Adrenal gland (tissue), 9 donors: ENCODE measurements at regions not wholly inside any gene's neighbourhood (a gene's known extent, or its start where the extent isn't known, plus 50 kb on each side); places are given as distances from the start of the nearest gene placed in this dataset.

Experiments
- DNase-seq, 7 donors: peaks; one replicate each; pipeline ENCODE4 v3.0.0-alpha.2; 2019 to 2020
- H3K27ac ChIP-seq, 5 donors: fragments of 200-600 bp; sonication (generic) in 4 of 5; 1 replicate in 3 of 5; 2 replicates in 2 of 5; pipeline versions ENCODE4 v1.5.1 to v1.8.0; 2016 to 2020; ENCODE audit warnings: mild to moderate bottlenecking in 1 of 5
- H3K27me3 ChIP-seq: fragments of 200-600 bp; 2 replicates; pipeline ENCODE4 v1.8.0; 2021
- H3K36me3 ChIP-seq, 2 donors: fragments of 200-600 bp; replicated peaks in 1 of 2; 1 replicate in 1 of 2; 2 replicates in 1 of 2; pipeline versions ENCODE4 v1.5.1 to v1.8.0; 2018 to 2022
- H3K4me1 ChIP-seq, 2 donors: fragments of 200-600 bp; replicated peaks in 1 of 2; 1 replicate in 1 of 2; 2 replicates in 1 of 2; pipeline versions ENCODE4 v1.5.1 to v1.8.0; 2018 to 2021
- H3K4me3 ChIP-seq, 4 donors: fragments of 200-600 bp; sonication (generic) in 3 of 4; one replicate each; pipeline ENCODE4 v1.5.1; 2016 to 2018
- H3K9me3 ChIP-seq, 3 donors: fragments of 200-600 bp; sonication (generic) in 1 of 3; replicated peaks in 1 of 3; 1 replicate in 2 of 3; 2 replicates in 1 of 3; pipeline versions ENCODE4 v1.5.1 to v1.8.0; 2016 to 2021
- POLR2A ChIP-seq, 2 donors: fragments of 450-650 bp; IDR thresholded peaks; one replicate each; pipeline ENCODE4 v1.6.1; 2017; ENCODE audit warnings: antibody characterized with exemption in 2 of 2, mild to moderate bottlenecking in 2 of 2, moderate library complexity in 1 of 2
- WGBS, 4 donors: extraction: QIAGEN DNeasy Blood & Tissue Kit in 2 of 4; methylation state at CpG; one replicate each; pipeline versions ENCODE4 v1.1.5 to v1.1.7; 2013 to 2017; 5-methylcytosine and 5-hydroxymethylcytosine counted together
- intact Hi-C, 2 donors: fragments of 100-400 bp; cut with DNase I; formaldehyde crosslinking; loops; one replicate each; pipeline versions ENCODE4 v1.14.1 to v1.15.0; 2022 to 2023
- TF ChIP-seq, protein P1 (sequence below), 6 experiments: fragments of 450-650 bp in 4 of 6; fragments of 200-600 bp in 2 of 6; sonication (generic) in 1 of 6; IDR thresholded peaks; 1 replicate in 5 of 6; 2 replicates in 1 of 6; pipeline versions ENCODE4 v1.5.1 to v1.8.0; 2016 to 2021; ENCODE audit warnings: antibody characterized with exemption in 6 of 6, mild to moderate bottlenecking in 2 of 6, moderate library complexity in 1 of 6
- donor health status: healthy with polysubstance abuse.
- donor health status: Bipolar disorder and iron deficiency.
- donor health status: DM: yes; HTN: yes; CAD: no.
- donor health status: DM: no; HTN: no; CAD: no.
- donor health status: DM: no; HTN: no; CAD: no.

DNA sequence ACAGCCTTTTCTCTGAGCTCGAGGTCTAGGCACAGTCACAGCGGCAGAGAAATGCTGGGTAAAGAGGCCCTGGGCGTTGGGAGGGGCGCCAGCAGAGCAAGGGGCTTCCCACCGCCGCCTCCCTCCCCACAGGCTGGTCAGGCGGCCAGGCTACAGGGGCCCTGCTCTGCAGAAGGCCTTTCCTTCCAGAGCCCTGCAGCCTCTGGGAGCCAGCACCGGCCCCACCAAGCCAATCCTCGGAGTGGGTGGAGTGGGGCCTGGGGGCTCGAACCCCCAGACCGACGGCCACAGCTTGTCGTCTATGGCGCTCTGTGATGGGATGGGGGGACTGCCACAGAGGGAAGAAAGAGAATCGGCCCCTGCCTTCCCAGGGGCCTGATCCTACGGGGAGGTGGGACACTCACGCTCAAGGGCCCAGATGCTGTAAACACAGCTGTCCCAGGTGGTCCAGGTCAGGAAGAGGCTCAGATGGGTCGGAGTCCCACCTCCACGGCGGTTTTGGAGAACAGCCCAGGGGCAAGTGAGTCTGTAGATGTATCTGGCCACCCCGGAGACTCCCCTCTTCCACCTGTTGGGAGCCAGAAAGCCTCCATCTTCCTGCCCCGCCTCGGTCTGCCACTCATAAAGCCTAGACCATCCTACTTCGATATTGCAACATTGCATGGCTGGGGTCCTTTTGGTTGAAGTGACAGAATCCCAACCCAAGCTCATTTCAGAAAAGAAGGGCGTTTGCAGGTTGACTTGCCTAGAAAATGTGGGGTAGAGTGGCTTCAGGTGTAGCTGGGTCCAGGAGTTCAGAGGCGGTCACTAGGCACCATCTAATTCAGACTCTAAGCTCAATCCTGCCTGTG lies 95.6 kb downstream of the SIK1 start:
- H3K27ac ChIP-seq = peak overlapping the region in 1 of 5 donors; percentile 75
- no peaks in the 10 kb centered on the region for H3K36me3 ChIP-seq
- no peaks in the 10 kb centered on the region for H3K27me3 ChIP-seq
- H3K4me1 ChIP-seq = peaks cover 0 to 12% of the 10 kb centered on the region in 2 donors
- TF ChIP-seq POLR2A (IDR thresholded peaks at IDR 0.05) = no peak
- TF ChIP-seq, protein P1, sequence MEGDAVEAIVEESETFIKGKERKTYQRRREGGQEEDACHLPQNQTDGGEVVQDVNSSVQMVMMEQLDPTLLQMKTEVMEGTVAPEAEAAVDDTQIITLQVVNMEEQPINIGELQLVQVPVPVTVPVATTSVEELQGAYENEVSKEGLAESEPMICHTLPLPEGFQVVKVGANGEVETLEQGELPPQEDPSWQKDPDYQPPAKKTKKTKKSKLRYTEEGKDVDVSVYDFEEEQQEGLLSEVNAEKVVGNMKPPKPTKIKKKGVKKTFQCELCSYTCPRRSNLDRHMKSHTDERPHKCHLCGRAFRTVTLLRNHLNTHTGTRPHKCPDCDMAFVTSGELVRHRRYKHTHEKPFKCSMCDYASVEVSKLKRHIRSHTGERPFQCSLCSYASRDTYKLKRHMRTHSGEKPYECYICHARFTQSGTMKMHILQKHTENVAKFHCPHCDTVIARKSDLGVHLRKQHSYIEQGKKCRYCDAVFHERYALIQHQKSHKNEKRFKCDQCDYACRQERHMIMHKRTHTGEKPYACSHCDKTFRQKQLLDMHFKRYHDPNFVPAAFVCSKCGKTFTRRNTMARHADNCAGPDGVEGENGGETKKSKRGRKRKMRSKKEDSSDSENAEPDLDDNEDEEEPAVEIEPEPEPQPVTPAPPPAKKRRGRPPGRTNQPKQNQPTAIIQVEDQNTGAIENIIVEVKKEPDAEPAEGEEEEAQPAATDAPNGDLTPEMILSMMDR (IDR thresholded peaks at IDR 0.05) = no peak
- 86 to 92% (median 87%) methylated on average over 9 to 26 of the region's 26 CpGs for WGBS, 4 donors
- DNase-seq = no peak
- intact Hi-C loops = no loop called here
- H3K4me3 ChIP-seq = no peak overlapping the region
- H3K9me3 ChIP-seq = no peaks in the 10 kb centered on the region

DNA sequence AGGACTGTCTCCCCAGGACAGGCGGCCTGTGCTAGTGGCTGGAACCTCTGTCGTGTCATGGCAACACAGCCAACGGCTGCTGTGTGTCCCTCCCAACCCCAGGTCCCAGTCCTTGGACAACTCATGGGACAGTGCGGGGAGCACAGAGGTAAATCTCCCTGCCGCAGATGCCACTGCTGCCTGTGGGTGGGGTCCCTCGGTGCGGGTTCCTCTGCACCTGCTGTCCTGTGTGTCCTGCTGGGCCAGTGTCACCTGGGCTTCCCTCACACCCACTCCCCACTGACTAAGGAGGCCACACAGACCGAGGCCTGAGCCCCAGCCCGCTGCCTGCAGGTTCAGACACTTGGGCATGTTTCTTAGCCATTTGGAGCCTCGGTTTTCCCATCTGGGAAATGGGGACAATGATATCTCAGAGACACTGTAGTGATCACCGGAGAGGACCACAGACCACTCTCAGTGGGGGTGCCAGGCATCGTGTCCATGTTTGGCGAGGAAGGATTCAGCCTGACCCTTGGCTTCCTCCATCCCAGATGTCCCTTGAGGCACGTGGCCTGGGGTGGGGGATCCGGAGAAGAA lies 96.5 kb downstream of the SIK1 start:
- no peak for DNase-seq
- intact Hi-C loops = no loop called here
- WGBS, 4 donors = 81 to 89% (median 87%) methylated on average over 10 to 15 of the region's 15 CpGs
- H3K4me3 ChIP-seq = no peak overlapping the region
- H3K27me3 ChIP-seq = no peaks in the 10 kb centered on the region
- H3K4me1 ChIP-seq = peaks cover 0 to 12% of the 10 kb centered on the region in 2 donors
- H3K27ac ChIP-seq = no peak overlapping the region
- H3K36me3 ChIP-seq = no peaks in the 10 kb centered on the region
- no peaks in the 10 kb centered on the region for H3K9me3 ChIP-seq
- TF ChIP-seq, protein P1 (IDR thresholded peaks at IDR 0.05) = no peak
- no peak for TF ChIP-seq POLR2A (IDR thresholded peaks at IDR 0.05)

DNA sequence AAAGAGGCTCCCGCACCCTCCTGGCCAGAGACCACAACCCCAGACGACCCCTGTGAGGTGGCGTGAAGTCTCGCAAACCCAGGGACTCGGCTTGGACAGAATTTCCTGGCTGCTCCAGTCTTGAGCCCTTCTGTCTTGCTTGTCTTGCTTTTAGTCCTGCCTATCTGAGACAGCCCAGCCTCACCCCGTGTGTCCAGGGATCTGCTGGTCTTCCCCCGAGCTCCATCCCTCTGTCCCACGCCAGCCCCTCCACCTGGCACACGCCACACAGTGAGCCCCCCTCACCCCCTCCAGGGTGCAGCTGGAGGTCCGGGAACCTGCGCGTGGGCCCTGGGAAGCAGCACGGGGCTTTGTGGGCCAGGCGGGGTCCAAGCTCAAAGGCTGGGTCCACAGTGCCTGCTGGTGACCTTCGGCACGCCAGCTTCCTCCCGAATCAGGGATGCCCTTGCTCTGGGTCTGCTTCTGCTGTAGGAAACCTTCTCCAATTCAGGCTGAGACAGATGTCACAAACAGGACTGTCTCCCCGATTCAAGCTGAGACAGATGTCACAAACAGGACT lies 97.1 kb downstream of the SIK1 start:
- no peak overlapping the region for H3K4me3 ChIP-seq
- TF ChIP-seq, protein P1 (IDR thresholded peaks at IDR 0.05) = no peak
- TF ChIP-seq POLR2A (IDR thresholded peaks at IDR 0.05) = no peak
- WGBS, 4 donors = 76 to 90% (median 84%) methylated on average over 7 to 18 of the region's 18 CpGs
- H3K27ac ChIP-seq = no peak overlapping the region
- intact Hi-C loops = no loop called here
- DNase-seq = no peak
- no peaks in the 10 kb centered on the region for H3K27me3 ChIP-seq
- no peaks in the 10 kb centered on the region for H3K36me3 ChIP-seq
- peaks cover 0 to 12% of the 10 kb centered on the region in 2 donors for H3K4me1 ChIP-seq
- no peaks in the 10 kb centered on the region for H3K9me3 ChIP-seq

DNA sequence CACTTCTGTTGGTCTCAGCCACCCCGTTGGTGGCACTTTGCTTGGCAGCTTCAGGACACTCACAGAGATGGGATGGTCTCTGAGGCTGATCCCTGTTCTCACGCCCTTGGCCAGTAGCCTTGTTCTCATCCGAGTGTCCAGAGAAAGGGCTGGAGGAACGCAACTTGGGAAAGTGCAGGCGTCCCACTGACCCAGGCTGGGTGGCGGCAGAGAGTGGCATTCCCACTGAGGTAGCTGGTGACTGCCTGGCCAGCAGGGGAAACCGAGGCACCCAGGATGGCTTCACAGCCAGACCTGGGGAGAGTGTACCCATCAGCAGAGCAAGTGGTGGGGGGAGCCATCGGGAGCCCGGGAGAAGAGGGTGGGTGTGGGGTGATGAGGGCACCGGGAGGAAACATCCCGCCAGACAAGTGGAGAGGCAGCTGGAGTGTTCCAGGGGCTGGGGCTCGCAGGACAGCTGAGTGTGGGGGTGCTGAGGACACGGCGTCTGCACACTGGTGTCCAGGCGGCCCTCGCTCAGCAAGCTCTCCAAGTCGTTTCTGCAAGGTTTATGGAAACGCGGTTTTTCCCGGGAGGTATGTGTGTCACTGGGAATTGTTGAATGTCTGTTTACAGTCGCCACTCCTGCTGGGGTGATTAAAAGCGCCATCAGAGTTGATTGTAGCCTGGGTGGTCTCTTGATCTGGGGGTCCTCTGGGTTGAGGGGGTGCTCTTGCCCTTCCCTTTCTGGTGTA lies 97.8 kb downstream of the SIK1 start:
- intact Hi-C loops = no loop called here

More for the DNA sequence above, 97.8 kb downstream of the SIK1 start:
- Histone ChIP-seq H3K4me1 (peaks cover 0 to 12% of the 10 kb centered on the region in 2 donors), H3K36me3 (no peaks in the 10 kb centered on the region), H3K4me3 (no peak overlapping the region), H3K9me3 (no peaks in the 10 kb centered on the region), H3K27ac (no peak overlapping the region), H3K27me3 (no peaks in the 10 kb centered on the region)
- no peak for DNase-seq
- TF ChIP-seq, protein P1 (IDR thresholded peaks at IDR 0.05) = no peak
- no peak for TF ChIP-seq POLR2A (IDR thresholded peaks at IDR 0.05)
- WGBS, 4 donors = 88 to 94% (median 92%) methylated on average over 15 to 22 of the region's 22 CpGs
